ENCODE measurements at regions not wholly inside any gene's neighbourhood (a gene's known extent, or its start where the extent isn't known, plus 50 kb on each side); places are given as distances from the start of the nearest gene placed in this dataset.

DNA sequence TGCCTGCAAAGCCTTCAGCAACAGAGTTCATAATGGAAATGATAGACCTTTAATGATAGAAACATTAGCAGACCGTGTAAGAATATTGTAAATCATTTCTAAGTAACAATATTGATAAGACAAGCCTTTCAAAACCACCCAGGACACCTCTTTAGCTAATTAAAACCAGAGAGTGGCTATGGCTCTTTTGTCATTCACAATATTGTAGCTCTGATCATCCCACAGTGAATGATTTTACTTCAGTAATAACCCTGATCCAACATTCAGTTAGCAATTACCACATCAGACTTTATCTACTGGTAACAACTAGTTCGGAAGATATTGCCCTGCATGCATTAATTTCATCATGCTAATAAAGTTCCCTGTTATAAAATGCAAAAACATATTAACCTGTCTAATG lies 432.6 kb downstream of the DTWD2 start:
- no peaks in the 10 kb centered on the region for H3K36me3 ChIP-seq (ENCODE audit: control insufficient read depth, insufficient read depth, low read length)
- no peak overlapping the region for H3K4me3 ChIP-seq (replicated peaks; ENCODE audit: low read depth, low read length)
- H3K27me3 ChIP-seq (replicated peaks; ENCODE audit: control insufficient read depth, insufficient read depth, low read length) = no peaks in the 10 kb centered on the region; the same call in 1 of the 2 replicates
- DNase-seq (ENCODE audit: extremely low read depth, insufficient read length) = no peak
- TF ChIP-seq, protein P1, sequence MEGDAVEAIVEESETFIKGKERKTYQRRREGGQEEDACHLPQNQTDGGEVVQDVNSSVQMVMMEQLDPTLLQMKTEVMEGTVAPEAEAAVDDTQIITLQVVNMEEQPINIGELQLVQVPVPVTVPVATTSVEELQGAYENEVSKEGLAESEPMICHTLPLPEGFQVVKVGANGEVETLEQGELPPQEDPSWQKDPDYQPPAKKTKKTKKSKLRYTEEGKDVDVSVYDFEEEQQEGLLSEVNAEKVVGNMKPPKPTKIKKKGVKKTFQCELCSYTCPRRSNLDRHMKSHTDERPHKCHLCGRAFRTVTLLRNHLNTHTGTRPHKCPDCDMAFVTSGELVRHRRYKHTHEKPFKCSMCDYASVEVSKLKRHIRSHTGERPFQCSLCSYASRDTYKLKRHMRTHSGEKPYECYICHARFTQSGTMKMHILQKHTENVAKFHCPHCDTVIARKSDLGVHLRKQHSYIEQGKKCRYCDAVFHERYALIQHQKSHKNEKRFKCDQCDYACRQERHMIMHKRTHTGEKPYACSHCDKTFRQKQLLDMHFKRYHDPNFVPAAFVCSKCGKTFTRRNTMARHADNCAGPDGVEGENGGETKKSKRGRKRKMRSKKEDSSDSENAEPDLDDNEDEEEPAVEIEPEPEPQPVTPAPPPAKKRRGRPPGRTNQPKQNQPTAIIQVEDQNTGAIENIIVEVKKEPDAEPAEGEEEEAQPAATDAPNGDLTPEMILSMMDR (IDR thresholded peaks at IDR 0.05; ENCODE audit: insufficient read depth, low read length, poor library complexity, severe bottlenecking) = no peak

DNA sequence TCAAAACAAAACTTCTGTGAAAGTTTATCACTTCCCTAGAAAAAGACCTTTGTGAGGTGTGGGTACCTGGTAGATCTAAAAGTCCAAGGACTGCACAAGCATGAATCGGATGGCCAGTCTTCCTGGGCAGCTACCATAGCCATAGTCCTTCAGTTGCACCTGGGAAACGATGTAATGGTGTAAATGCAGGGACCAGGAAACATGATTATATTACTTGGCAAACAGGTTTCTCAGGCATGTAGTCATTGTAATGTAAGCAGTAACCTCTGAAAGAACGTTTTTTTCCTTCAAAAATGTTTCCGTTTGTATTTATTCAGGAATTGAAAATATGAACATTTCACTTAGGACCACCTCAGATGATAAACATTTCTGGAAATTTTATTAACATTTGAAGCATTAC lies 433.4 kb downstream of the DTWD2 start:
- DNase-seq (ENCODE audit: extremely low read depth, insufficient read length) = no peak
- Histone ChIP-seq H3K36me3 (ENCODE audit: control insufficient read depth, insufficient read depth, low read length) (no peaks in the 10 kb centered on the region), H3K27me3 (replicated peaks; ENCODE audit: control insufficient read depth, insufficient read depth, low read length) (no peaks in the 10 kb centered on the region; the same call in 1 of the 2 replicates), H3K4me3 (replicated peaks; ENCODE audit: low read depth, low read length) (no peak overlapping the region)
- TF ChIP-seq, protein P1 (IDR thresholded peaks at IDR 0.05; ENCODE audit: insufficient read depth, low read length, poor library complexity, severe bottlenecking) = no peak

DNA sequence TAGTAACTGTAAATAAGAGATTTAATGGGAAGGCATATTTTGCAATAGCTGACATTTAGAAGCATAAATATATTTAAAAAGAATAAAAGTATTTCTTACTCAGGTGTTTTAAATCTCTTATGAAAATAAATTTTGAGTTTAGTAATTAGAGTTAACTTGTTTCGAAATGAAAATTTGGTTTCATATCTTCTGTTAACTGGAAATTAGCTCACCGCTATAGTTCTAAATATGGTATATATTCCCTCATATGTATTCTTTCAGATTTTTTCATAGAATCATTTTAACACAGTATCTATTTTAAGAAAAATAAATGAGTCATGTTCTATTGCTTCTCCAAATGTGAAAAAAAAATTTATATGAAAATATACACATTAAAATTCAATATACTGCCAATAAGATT lies 434.1 kb downstream of the DTWD2 start:
- TF ChIP-seq, protein P1 (IDR thresholded peaks at IDR 0.05; ENCODE audit: insufficient read depth, low read length, poor library complexity, severe bottlenecking) = no peak
- no peaks in the 10 kb centered on the region for H3K36me3 ChIP-seq (ENCODE audit: control insufficient read depth, insufficient read depth, low read length)
- H3K4me3 ChIP-seq (replicated peaks; ENCODE audit: low read depth, low read length) = no peak overlapping the region
- peak; percentile 28 for DNase-seq (ENCODE audit: extremely low read depth, insufficient read length)
- H3K27me3 ChIP-seq (replicated peaks; ENCODE audit: control insufficient read depth, insufficient read depth, low read length) = no peaks in the 10 kb centered on the region; the same call in 1 of the 2 replicates

DNA sequence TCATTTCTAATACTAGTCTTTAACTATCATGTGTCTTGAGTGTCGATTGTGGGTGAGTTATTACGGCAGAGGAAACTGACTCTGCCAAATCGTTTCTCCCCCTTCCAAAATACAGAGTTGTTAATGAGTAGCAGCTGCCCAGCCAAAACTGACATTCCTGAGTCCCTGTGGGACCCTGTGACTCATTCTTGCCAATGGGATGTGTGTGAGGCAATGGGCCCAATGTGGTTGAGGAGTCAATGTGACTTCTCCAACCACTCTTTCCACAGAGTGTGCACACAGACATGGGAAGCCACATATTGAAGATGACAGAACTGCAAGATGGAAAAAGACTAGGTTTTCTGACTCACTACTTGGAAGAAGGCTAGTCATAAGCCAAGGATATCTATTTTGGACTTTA lies 434.7 kb downstream of the DTWD2 start:
- TF ChIP-seq, protein P1 (IDR thresholded peaks at IDR 0.05; ENCODE audit: insufficient read depth, low read length, poor library complexity, severe bottlenecking) = no peak
- Histone ChIP-seq H3K4me3 (replicated peaks; ENCODE audit: low read depth, low read length) (no peak overlapping the region), H3K27me3 (replicated peaks; ENCODE audit: control insufficient read depth, insufficient read depth, low read length) (no peaks in the 10 kb centered on the region; the same call in 1 of the 2 replicates), H3K36me3 (ENCODE audit: control insufficient read depth, insufficient read depth, low read length) (no peaks in the 10 kb centered on the region)
- DNase-seq (ENCODE audit: extremely low read depth, insufficient read length) = no peak

DNA sequence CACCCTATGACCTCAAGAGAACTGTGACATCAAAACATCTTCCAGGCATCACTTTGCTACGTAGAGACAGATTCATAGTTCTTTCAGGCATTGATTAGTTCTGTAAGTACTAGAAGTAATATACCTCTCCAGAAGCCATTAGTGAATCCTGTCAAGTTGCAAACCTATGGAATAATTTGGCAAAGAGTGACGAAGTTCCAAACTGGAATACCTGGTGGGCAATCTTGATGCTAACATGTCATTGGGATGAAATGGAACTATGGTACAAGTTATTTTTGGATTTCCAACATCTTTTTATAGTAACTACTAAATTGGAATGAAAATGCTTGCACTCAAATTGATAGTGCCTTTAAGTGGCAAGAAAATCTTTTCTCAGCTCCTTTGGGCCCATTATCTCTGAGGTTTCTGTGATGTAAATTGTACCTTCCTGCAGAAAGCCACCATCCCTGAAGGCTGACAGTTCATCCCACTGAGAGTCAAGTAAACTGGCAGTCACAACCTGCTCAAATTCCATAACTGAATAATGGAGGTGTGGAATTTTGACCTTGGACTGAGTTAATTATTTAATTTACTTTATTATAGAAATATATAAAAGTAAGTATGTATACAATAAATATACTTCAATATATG lies 435.5 kb downstream of the DTWD2 start:
- TF ChIP-seq, protein P1 (IDR thresholded peaks at IDR 0.05; ENCODE audit: insufficient read depth, low read length, poor library complexity, severe bottlenecking) = no peak

DNA sequence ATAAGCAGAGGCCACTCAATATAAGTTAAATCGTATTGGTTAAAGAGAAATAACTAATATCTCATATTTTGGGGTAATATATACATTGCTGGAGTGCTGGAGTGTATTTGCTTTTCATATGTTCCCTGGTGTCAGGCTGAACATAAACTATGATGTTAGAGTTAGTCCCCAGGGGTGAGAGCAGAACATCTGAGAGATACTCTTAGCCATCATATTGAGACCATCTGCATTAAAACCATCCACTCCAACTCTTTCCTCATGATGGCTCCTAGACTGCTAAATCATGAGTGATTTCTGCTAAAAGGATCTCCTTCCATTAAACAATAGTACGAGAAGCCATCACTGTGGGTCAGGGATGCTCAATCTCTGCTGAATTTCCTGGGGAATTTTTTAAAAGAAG lies 436.2 kb downstream of the DTWD2 start:
- DNase-seq (ENCODE audit: extremely low read depth, insufficient read length) = no peak
- H3K36me3 ChIP-seq (ENCODE audit: control insufficient read depth, insufficient read depth, low read length) = no peaks in the 10 kb centered on the region
- TF ChIP-seq, protein P1 (IDR thresholded peaks at IDR 0.05; ENCODE audit: insufficient read depth, low read length, poor library complexity, severe bottlenecking) = no peak
- H3K4me3 ChIP-seq (replicated peaks; ENCODE audit: low read depth, low read length) = no peak overlapping the region
- H3K27me3 ChIP-seq (replicated peaks; ENCODE audit: control insufficient read depth, insufficient read depth, low read length) = no peaks in the 10 kb centered on the region; the same call in 1 of the 2 replicates

More for the DNA sequence above, 435.5 kb downstream of the DTWD2 start:
- H3K36me3 ChIP-seq (ENCODE audit: control insufficient read depth, insufficient read depth, low read length) = no peaks in the 10 kb centered on the region
- no peak for DNase-seq (ENCODE audit: extremely low read depth, insufficient read length)
- no peak overlapping the region for H3K4me3 ChIP-seq (replicated peaks; ENCODE audit: low read depth, low read length)
- H3K27me3 ChIP-seq (replicated peaks; ENCODE audit: control insufficient read depth, insufficient read depth, low read length) = no peaks in the 10 kb centered on the region; the same call in 1 of the 2 replicates

Data from GM06990 (cell line).